ENCODE measurements at regions not wholly inside any gene's neighbourhood (a gene's known extent, or its start where the extent isn't known, plus 50 kb on each side); places are given as distances from the start of the nearest gene placed in this dataset.

DNA sequence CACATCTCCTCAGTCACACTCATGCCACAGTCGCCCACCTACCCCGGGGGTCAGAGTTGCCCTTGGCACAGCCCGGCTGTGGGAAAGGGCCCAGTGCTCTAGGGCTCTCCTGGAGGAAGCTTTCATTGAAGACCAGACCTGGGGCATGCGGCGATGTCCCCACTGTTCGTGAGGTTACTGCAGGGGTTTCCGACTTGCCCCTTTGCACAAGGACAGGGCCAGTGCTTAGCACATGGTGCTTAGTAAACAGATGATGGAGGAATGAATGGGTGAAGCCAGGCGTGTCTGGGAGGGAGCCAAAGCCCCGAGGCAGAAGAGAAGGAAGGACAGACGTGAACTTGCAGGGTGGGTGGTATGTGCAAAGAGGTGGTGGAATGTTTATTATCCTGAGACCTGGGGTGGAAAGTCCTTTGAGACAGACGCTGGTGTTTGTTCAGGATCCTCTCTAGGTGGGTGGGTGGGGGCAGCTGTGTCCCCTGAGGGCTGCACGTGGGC is 205.9 kb upstream of the ARL4C start:
- no peak for ATAC-seq
- TF ChIP-seq ZNF8 (CRISPR knock-in tag; IDR thresholded peaks at IDR 0.05) (no peak), ZFP30 (CRISPR knock-in tag; IDR thresholded peaks at IDR 0.05) (no peak), ZC3H10 (CRISPR knock-in tag; IDR thresholded peaks at IDR 0.05) (no peak), ZFP3 (CRISPR knock-in tag; IDR thresholded peaks at IDR 0.05) (no peak), RARB (CRISPR knock-in tag; IDR thresholded peaks at IDR 0.05) (no peak), CSDC2 (CRISPR knock-in tag; IDR thresholded peaks at IDR 0.05) (no peak), ESRRG (CRISPR knock-in tag; IDR thresholded peaks at IDR 0.05) (no peak), TOX (CRISPR knock-in tag; IDR thresholded peaks at IDR 0.05; ENCODE audit: borderline replicate concordance) (no peak), ARNTL (CRISPR knock-in tag; IDR thresholded peaks at IDR 0.05; ENCODE audit: borderline replicate concordance, low read depth) (no peak), ZNF70 (CRISPR knock-in tag; IDR thresholded peaks at IDR 0.05) (no peak), OSR1 (CRISPR knock-in tag; IDR thresholded peaks at IDR 0.05) (no peak), PPARA (CRISPR knock-in tag; IDR thresholded peaks at IDR 0.05; ENCODE audit: borderline replicate concordance) (no peak), ISL1 (CRISPR knock-in tag; IDR thresholded peaks at IDR 0.05) (no peak), SNAI2 (CRISPR knock-in tag; IDR thresholded peaks at IDR 0.05) (no peak), BACH2 (CRISPR knock-in tag; IDR thresholded peaks at IDR 0.05; ENCODE audit: borderline replicate concordance) (no peak), ZNF565 (CRISPR knock-in tag; conservative IDR thresholded peaks at IDR 0.05; ENCODE audit: low read depth) (no peak)
- TF ChIP-seq, protein P1, sequence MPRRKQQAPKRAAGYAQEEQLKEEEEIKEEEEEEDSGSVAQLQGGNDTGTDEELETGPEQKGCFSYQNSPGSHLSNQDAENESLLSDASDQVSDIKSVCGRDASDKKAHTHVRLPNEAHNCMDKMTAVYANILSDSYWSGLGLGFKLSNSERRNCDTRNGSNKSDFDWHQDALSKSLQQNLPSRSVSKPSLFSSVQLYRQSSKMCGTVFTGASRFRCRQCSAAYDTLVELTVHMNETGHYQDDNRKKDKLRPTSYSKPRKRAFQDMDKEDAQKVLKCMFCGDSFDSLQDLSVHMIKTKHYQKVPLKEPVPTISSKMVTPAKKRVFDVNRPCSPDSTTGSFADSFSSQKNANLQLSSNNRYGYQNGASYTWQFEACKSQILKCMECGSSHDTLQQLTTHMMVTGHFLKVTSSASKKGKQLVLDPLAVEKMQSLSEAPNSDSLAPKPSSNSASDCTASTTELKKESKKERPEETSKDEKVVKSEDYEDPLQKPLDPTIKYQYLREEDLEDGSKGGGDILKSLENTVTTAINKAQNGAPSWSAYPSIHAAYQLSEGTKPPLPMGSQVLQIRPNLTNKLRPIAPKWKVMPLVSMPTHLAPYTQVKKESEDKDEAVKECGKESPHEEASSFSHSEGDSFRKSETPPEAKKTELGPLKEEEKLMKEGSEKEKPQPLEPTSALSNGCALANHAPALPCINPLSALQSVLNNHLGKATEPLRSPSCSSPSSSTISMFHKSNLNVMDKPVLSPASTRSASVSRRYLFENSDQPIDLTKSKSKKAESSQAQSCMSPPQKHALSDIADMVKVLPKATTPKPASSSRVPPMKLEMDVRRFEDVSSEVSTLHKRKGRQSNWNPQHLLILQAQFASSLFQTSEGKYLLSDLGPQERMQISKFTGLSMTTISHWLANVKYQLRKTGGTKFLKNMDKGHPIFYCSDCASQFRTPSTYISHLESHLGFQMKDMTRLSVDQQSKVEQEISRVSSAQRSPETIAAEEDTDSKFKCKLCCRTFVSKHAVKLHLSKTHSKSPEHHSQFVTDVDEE (CRISPR knock-in tag; IDR thresholded peaks at IDR 0.05) = no peak
- TF ChIP-seq, protein P2, sequence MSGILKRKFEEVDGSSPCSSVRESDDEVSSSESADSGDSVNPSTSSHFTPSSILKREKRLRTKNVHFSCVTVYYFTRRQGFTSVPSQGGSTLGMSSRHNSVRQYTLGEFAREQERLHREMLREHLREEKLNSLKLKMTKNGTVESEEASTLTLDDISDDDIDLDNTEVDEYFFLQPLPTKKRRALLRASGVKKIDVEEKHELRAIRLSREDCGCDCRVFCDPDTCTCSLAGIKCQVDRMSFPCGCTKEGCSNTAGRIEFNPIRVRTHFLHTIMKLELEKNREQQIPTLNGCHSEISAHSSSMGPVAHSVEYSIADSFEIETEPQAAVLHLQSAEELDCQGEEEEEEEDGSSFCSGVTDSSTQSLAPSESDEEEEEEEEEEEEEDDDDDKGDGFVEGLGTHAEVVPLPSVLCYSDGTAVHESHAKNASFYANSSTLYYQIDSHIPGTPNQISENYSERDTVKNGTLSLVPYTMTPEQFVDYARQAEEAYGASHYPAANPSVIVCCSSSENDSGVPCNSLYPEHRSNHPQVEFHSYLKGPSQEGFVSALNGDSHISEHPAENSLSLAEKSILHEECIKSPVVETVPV (CRISPR knock-in tag; IDR thresholded peaks at IDR 0.05) = no peak
- TF ChIP-seq, protein P3, sequence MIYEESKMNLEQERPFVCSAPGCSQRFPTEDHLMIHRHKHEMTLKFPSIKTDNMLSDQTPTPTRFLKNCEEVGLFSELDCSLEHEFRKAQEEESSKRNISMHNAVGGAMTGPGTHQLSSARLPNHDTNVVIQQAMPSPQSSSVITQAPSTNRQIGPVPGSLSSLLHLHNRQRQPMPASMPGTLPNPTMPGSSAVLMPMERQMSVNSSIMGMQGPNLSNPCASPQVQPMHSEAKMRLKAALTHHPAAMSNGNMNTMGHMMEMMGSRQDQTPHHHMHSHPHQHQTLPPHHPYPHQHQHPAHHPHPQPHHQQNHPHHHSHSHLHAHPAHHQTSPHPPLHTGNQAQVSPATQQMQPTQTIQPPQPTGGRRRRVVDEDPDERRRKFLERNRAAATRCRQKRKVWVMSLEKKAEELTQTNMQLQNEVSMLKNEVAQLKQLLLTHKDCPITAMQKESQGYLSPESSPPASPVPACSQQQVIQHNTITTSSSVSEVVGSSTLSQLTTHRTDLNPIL (CRISPR knock-in tag; IDR thresholded peaks at IDR 0.05; ENCODE audit: low read depth) = no peak
- TF ChIP-seq, protein P4, sequence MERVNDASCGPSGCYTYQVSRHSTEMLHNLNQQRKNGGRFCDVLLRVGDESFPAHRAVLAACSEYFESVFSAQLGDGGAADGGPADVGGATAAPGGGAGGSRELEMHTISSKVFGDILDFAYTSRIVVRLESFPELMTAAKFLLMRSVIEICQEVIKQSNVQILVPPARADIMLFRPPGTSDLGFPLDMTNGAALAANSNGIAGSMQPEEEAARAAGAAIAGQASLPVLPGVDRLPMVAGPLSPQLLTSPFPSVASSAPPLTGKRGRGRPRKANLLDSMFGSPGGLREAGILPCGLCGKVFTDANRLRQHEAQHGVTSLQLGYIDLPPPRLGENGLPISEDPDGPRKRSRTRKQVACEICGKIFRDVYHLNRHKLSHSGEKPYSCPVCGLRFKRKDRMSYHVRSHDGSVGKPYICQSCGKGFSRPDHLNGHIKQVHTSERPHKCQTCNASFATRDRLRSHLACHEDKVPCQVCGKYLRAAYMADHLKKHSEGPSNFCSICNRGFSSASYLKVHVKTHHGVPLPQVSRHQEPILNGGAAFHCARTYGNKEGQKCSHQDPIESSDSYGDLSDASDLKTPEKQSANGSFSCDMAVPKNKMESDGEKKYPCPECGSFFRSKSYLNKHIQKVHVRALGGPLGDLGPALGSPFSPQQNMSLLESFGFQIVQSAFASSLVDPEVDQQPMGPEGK (CRISPR knock-in tag; IDR thresholded peaks at IDR 0.05; ENCODE audit: borderline replicate concordance) = no peak

DNA sequence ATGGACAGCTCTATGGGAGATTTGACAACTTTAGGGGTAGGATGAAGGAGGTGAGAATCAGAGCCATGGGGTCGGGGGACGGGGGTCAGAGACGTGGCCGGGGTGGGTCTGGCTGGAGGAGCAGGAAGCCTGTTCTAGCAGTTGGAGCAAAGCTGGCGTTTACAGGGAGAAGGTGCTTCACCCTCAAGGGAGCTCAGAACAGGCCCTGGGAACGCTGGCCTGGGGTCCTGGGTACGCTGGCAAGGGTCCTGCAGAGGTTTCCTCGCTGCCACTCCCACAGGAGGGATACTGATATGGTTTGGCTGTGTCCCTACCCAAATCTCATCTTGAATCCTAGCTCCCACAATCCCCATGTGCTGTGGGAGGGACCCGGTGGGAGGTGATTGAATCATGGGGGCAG is 205.0 kb upstream of the ARL4C start:
- TF ChIP-seq ARNTL (CRISPR knock-in tag; IDR thresholded peaks at IDR 0.05; ENCODE audit: borderline replicate concordance, low read depth) (no peak), OSR1 (CRISPR knock-in tag; IDR thresholded peaks at IDR 0.05) (no peak), GLIS3 (CRISPR knock-in tag; IDR thresholded peaks at IDR 0.05) (no peak), SNAI2 (CRISPR knock-in tag; IDR thresholded peaks at IDR 0.05) (no peak), TOX (CRISPR knock-in tag; IDR thresholded peaks at IDR 0.05; ENCODE audit: borderline replicate concordance) (no peak), TCF4 (CRISPR knock-in tag; IDR thresholded peaks at IDR 0.05; ENCODE audit: borderline replicate concordance) (no peak), ESRRG (CRISPR knock-in tag; IDR thresholded peaks at IDR 0.05) (no peak), BACH2 (CRISPR knock-in tag; IDR thresholded peaks at IDR 0.05; ENCODE audit: borderline replicate concordance) (no peak), CSDC2 (CRISPR knock-in tag; IDR thresholded peaks at IDR 0.05) (no peak), RARB (CRISPR knock-in tag; IDR thresholded peaks at IDR 0.05) (no peak)
- TF ChIP-seq, protein P1 (CRISPR knock-in tag; IDR thresholded peaks at IDR 0.05) = no peak
- TF ChIP-seq, protein P3 (CRISPR knock-in tag; IDR thresholded peaks at IDR 0.05; ENCODE audit: low read depth) = no peak
- no peak for ATAC-seq

Data from SK-N-SH treated with all-trans-retinoic acid at 6 μM for 48 hours (cell line).